ENCODE measurements at regions not wholly inside any gene's neighbourhood (a gene's known extent, or its start where the extent isn't known, plus 50 kb on each side); places are given as distances from the start of the nearest gene placed in this dataset.

GRCh38 chr4:91837608-91838029, 466.1 kb upstream of the GRID2 start (continued):
- TF ChIP-seq, protein P1, sequence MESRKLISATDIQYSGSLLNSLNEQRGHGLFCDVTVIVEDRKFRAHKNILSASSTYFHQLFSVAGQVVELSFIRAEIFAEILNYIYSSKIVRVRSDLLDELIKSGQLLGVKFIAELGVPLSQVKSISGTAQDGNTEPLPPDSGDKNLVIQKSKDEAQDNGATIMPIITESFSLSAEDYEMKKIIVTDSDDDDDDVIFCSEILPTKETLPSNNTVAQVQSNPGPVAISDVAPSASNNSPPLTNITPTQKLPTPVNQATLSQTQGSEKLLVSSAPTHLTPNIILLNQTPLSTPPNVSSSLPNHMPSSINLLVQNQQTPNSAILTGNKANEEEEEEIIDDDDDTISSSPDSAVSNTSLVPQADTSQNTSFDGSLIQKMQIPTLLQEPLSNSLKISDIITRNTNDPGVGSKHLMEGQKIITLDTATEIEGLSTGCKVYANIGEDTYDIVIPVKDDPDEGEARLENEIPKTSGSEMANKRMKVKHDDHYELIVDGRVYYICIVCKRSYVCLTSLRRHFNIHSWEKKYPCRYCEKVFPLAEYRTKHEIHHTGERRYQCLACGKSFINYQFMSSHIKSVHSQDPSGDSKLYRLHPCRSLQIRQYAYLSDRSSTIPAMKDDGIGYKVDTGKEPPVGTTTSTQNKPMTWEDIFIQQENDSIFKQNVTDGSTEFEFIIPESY (IDR thresholded peaks at IDR 0.05; ENCODE audit: borderline replicate concordance, low read depth): no peak
- TF ChIP-seq GABPA (IDR thresholded peaks at IDR 0.05; ENCODE audit: low read depth) (no peak), YY1 (IDR thresholded peaks at IDR 0.05; ENCODE audit: low read depth) (no peak), FOXM1 (IDR thresholded peaks at IDR 0.05; ENCODE audit: low read depth) (peak; percentile 49; the same call in 1 of the 2 replicates), ELF1 (IDR thresholded peaks at IDR 0.05) (no peak), POLR2AphosphoS5 (IDR thresholded peaks at IDR 0.05; ENCODE audit: low read depth, low read length) (no peak), CHD2 (IDR thresholded peaks at IDR 0.05; ENCODE audit: low read length, partially characterized antibody) (no peak), IRF3 (IDR thresholded peaks at IDR 0.05; ENCODE audit: low read depth, low read length) (no peak), GATA2 (CRISPR knock-in tag; IDR thresholded peaks at IDR 0.05) (no peak), FOXJ3 (CRISPR knock-in tag; IDR thresholded peaks at IDR 0.05) (no peak), JUND (IDR thresholded peaks at IDR 0.05) (peak; percentile 37), EP300 (IDR thresholded peaks at IDR 0.05; ENCODE audit: borderline replicate concordance in 1 of 2, low read depth in 1 of 2, low read length in 1 of 2) (peak in 1 of 2 experiments; percentile 71; a peak in 2 of 4 replicates), RAD21 (IDR thresholded peaks at IDR 0.05; ENCODE audit: low read length) (no peak), PBX3 (IDR thresholded peaks at IDR 0.05) (peak; percentile 74)
- TF ChIP-seq, protein P2, sequence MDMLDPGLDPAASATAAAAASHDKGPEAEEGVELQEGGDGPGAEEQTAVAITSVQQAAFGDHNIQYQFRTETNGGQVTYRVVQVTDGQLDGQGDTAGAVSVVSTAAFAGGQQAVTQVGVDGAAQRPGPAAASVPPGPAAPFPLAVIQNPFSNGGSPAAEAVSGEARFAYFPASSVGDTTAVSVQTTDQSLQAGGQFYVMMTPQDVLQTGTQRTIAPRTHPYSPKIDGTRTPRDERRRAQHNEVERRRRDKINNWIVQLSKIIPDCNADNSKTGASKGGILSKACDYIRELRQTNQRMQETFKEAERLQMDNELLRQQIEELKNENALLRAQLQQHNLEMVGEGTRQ (IDR thresholded peaks at IDR 0.05; ENCODE audit: borderline replicate concordance, low read depth, low read length): no peak

- no peak for DNase-seq
- peaks cover 0 to 4% of the 10 kb centered on the region in 2 experiments for H3K36me3 ChIP-seq (replicated peaks in 1 of 2; ENCODE audit: control insufficient read depth in 1 of 2, insufficient read depth in 2 of 2, low read length in 1 of 2)
- H2AFZ ChIP-seq (ENCODE audit: low read depth): no peak overlapping the region
- CTCF ChIA-PET: interaction anchor here (0.6 kb wide), 1 partner anchor 1272 kb away, joined by 3 read pairs; no protein-coding TSS in a partner anchor
- H3K4me2 ChIP-seq: no peak overlapping the region
- no peaks in the 10 kb centered on the region for H3K27me3 ChIP-seq (ENCODE audit: insufficient read depth)
- WGBS (ENCODE audit: low lambda C conversion rate): 51% methylated on average over 2 of the region's 2 CpGs
- no peak overlapping the region for H3K4me3 ChIP-seq (ENCODE audit: low read depth in 2 of 2, low read length in 1 of 2)
- peaks cover 5% of the 10 kb centered on the region for H3F3A ChIP-seq (replicated peaks; ENCODE audit: insufficient read depth)
- no peaks in the 10 kb centered on the region for H3K79me2 ChIP-seq (ENCODE audit: insufficient read depth)
- H3K4me1 ChIP-seq (ENCODE audit: control insufficient read depth in 1 of 2, insufficient read depth in 2 of 2, low read depth in 1 of 2, low read length in 1 of 2): no peaks in the 10 kb centered on the region; a peak in 1 of 4 replicates
- H3K9ac ChIP-seq: no peak overlapping the region
- 0 out of 2 replicates have a peak, but pooled peaks cover 5% of the 10 kb centered on the region for H3K9me2 ChIP-seq
- H3K9me3 ChIP-seq: peaks cover 7% of the 10 kb centered on the region
- POLR2A ChIA-PET: no interaction called here
- H4K20me1 ChIP-seq (ENCODE audit: insufficient read depth): no peaks in the 10 kb centered on the region
- TF ChIP-seq TCF12 (IDR thresholded peaks at IDR 0.05) (no peak), TEAD4 (IDR thresholded peaks at IDR 0.05; ENCODE audit: borderline replicate concordance, insufficient read depth) (no peak), PBX3 (IDR thresholded peaks at IDR 0.05) (no peak), ELF1 (IDR thresholded peaks at IDR 0.05) (no peak), RXRA (IDR thresholded peaks at IDR 0.05; ENCODE audit: borderline replicate concordance, low read depth) (no peak), NRF1 (IDR thresholded peaks at IDR 0.05; ENCODE audit: low read depth, low read length) (no peak), SMC3 (IDR thresholded peaks at IDR 0.05; ENCODE audit: low read depth, low read length) (no peak), MEF2A (IDR thresholded peaks at IDR 0.05; ENCODE audit: borderline replicate concordance, low read depth) (no peak)
- peak overlapping the region; percentile 44 to 47; a peak in 3 of 4 replicates for H3K27ac ChIP-seq (ENCODE audit: low read depth in 2 of 2, low read length in 1 of 2)
These were observed 465.4 kb upstream of the GRID2 start for GRCh38 chr4:91838181-91838861.

Measured in SK-N-SH (cell line).